ENCODE measurements at regions not wholly inside any gene's neighbourhood (a gene's known extent, or its start where the extent isn't known, plus 50 kb on each side); places are given as distances from the start of the nearest gene placed in this dataset.

DNA sequence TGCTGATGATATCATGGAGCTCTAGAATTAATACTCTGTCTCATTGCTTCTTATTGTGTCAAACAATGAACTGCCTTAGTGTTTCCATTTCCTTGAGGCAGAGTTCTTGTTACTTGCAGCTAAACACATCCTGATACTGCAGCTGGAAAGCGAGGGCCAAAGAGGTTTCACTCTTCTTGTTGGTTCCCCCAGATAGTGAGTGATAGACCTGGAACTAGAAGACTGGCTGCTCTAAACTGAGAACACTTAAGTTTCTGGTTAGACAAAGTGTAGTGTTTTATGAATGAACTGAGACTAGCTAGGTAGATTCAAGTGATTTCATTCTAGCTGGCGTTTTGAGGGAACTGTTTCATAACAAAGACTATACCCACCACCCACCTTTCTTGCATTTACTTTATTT is 321.7 kb downstream of the TXNL1 start:
- TF ChIP-seq, protein P1, sequence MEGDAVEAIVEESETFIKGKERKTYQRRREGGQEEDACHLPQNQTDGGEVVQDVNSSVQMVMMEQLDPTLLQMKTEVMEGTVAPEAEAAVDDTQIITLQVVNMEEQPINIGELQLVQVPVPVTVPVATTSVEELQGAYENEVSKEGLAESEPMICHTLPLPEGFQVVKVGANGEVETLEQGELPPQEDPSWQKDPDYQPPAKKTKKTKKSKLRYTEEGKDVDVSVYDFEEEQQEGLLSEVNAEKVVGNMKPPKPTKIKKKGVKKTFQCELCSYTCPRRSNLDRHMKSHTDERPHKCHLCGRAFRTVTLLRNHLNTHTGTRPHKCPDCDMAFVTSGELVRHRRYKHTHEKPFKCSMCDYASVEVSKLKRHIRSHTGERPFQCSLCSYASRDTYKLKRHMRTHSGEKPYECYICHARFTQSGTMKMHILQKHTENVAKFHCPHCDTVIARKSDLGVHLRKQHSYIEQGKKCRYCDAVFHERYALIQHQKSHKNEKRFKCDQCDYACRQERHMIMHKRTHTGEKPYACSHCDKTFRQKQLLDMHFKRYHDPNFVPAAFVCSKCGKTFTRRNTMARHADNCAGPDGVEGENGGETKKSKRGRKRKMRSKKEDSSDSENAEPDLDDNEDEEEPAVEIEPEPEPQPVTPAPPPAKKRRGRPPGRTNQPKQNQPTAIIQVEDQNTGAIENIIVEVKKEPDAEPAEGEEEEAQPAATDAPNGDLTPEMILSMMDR (IDR thresholded peaks at IDR 0.05), result no peak
- TF ChIP-seq POLR2AphosphoS5 (IDR thresholded peaks at IDR 0.05), result no peak
- no peak for TF ChIP-seq POLR2A (IDR thresholded peaks at IDR 0.05)
- no peak for TF ChIP-seq EP300 (IDR thresholded peaks at IDR 0.05)

Data from sigmoid colon (tissue), 4 donors.